Esophagus (tissue), 2 donors: ENCODE measurements at regions not wholly inside any gene's neighbourhood (a gene's known extent, or its start where the extent isn't known, plus 50 kb on each side); places are given as distances from the start of the nearest gene placed in this dataset.

Source experiments
- H3K27ac ChIP-seq, 2 donors: one replicate each; pipeline ENCODE4 v1.5.1; 2013; ENCODE audit warnings: low read depth in 2 of 2, mild to moderate bottlenecking in 2 of 2, inconsistent platforms in 1 of 2, low read length in 1 of 2, moderate library complexity in 1 of 2
- H3K27me3 ChIP-seq, 2 donors: one replicate each; pipeline ENCODE4 v1.6.1; 2013; ENCODE audit warnings: low read length in 2 of 2, control low read depth in 1 of 2, mild to moderate bottlenecking in 1 of 2; ENCODE audit not compliant: insufficient read depth in 2 of 2, control insufficient read depth in 1 of 2
- H3K36me3 ChIP-seq, 2 donors: one replicate each; pipeline ENCODE4 v1.6.1; 2013; ENCODE audit warnings: low read length in 1 of 2; ENCODE audit not compliant: control insufficient read depth in 2 of 2, insufficient read depth in 2 of 2
- H3K4me1 ChIP-seq, 2 donors: one replicate each; pipeline ENCODE4 v1.6.1; 2013; ENCODE audit warnings: low read length in 1 of 2; ENCODE audit not compliant: control insufficient read depth in 2 of 2, insufficient read depth in 2 of 2
- H3K4me3 ChIP-seq, 2 donors: one replicate each; pipeline ENCODE4 v1.5.1; 2013; ENCODE audit warnings: low read length in 2 of 2, mild to moderate bottlenecking in 2 of 2, low read depth in 1 of 2, moderate library complexity in 1 of 2
- H3K9me3 ChIP-seq, 2 donors: one replicate each; pipeline ENCODE4 v1.6.1; 2013; ENCODE audit warnings: mild to moderate bottlenecking in 2 of 2, low read depth in 1 of 2, low read length in 1 of 2, moderate library complexity in 1 of 2; ENCODE audit not compliant: control insufficient read depth in 2 of 2, insufficient read depth in 1 of 2
- WGBS, 2 donors: extraction: QIAGEN DNeasy Blood & Tissue Kit; methylation state at CpG; one replicate each; pipeline ENCODE4 v1.1.7; 2013; 5-methylcytosine and 5-hydroxymethylcytosine counted together
- donor health status: healthy with polysubstance abuse.
- donor health status: Bipolar disorder and iron deficiency.

- Histone ChIP-seq H3K27me3 (no peaks in the 10 kb centered on the region), H3K4me3 (no peak overlapping the region), H3K4me1 (no peaks in the 10 kb centered on the region)
Observed at GRCh38 chr12:23014749-23015148, 389.8 kb downstream of the ETNK1 start.

GRCh38 chr12:23025372-23026016, 400.5 kb downstream of the ETNK1 start:
- Histone ChIP-seq H3K4me1 (no peaks in the 10 kb centered on the region), H3K9me3 (no peaks in the 10 kb centered on the region), H3K27me3 (no peaks in the 10 kb centered on the region), H3K4me3 (no peak overlapping the region), H3K36me3 (no peaks in the 10 kb centered on the region), H3K27ac (no peak overlapping the region)
- 38 to 41% methylated on average over 1 of the region's 1 CpG for WGBS, 2 donors

More at GRCh38 chr12:23014749-23015148, 389.8 kb downstream of the ETNK1 start:
- Histone ChIP-seq H3K36me3 (no peaks in the 10 kb centered on the region), H3K27ac (no peak overlapping the region), H3K9me3 (no peaks in the 10 kb centered on the region)

- Histone ChIP-seq H3K27ac (no peak overlapping the region), H3K9me3 (no peaks in the 10 kb centered on the region), H3K4me3 (no peak overlapping the region), H3K36me3 (no peaks in the 10 kb centered on the region), H3K4me1 (no peaks in the 10 kb centered on the region), H3K27me3 (no peaks in the 10 kb centered on the region)
- WGBS, 2 donors = 48% methylated on average over 4 of the region's 4 CpGs
Observed at GRCh38 chr12:23028158-23028802, 403.3 kb downstream of the ETNK1 start.

- H3K36me3 ChIP-seq = no peaks in the 10 kb centered on the region
- H3K27ac ChIP-seq = no peak overlapping the region
- H3K4me3 ChIP-seq = no peak overlapping the region
- H3K9me3 ChIP-seq = no peaks in the 10 kb centered on the region
- no peaks in the 10 kb centered on the region for H3K27me3 ChIP-seq
- H3K4me1 ChIP-seq = no peaks in the 10 kb centered on the region
- WGBS, 2 donors = 56 to 58% methylated on average over 3 of the region's 3 CpGs
Observed at GRCh38 chr12:23029185-23029584, 404.2 kb downstream of the ETNK1 start.

GRCh38 chr12:23039834-23040233, 414.9 kb downstream of the ETNK1 start:
- Histone ChIP-seq H3K4me3 (no peak overlapping the region), H3K9me3 (no peaks in the 10 kb centered on the region), H3K27ac (no peak overlapping the region), H3K27me3 (peaks cover 0 to 3% of the 10 kb centered on the region in 2 donors), H3K4me1 (no peaks in the 10 kb centered on the region), H3K36me3 (no peaks in the 10 kb centered on the region)
- 81 to 84% methylated on average over 2 of the region's 2 CpGs for WGBS, 2 donors

- H3K36me3 ChIP-seq = no peaks in the 10 kb centered on the region
- H3K4me3 ChIP-seq = no peak overlapping the region
- WGBS, 2 donors = 83 to 84% methylated on average over 2 of the region's 2 CpGs
- H3K4me1 ChIP-seq = no peaks in the 10 kb centered on the region
- no peaks in the 10 kb centered on the region for H3K27me3 ChIP-seq
- no peak overlapping the region for H3K27ac ChIP-seq
- H3K9me3 ChIP-seq = no peaks in the 10 kb centered on the region
Observed at GRCh38 chr12:23041774-23042173, 416.8 kb downstream of the ETNK1 start.

- no peaks in the 10 kb centered on the region for H3K9me3 ChIP-seq
- H3K4me3 ChIP-seq = no peak overlapping the region
- no peak overlapping the region for H3K27ac ChIP-seq
- no peaks in the 10 kb centered on the region for H3K27me3 ChIP-seq
- no peaks in the 10 kb centered on the region for H3K36me3 ChIP-seq
- 83% methylated on average over 1 of the region's 1 CpG for WGBS, 2 donors
- H3K4me1 ChIP-seq = no peaks in the 10 kb centered on the region
Observed at GRCh38 chr12:23043646-23044045, 418.7 kb downstream of the ETNK1 start.

GRCh38 chr12:23049180-23049579, 424.2 kb downstream of the ETNK1 start:
- Histone ChIP-seq H3K4me3 (no peak overlapping the region), H3K27me3 (no peaks in the 10 kb centered on the region), H3K9me3 (no peaks in the 10 kb centered on the region), H3K27ac (no peak overlapping the region), H3K36me3 (no peaks in the 10 kb centered on the region), H3K4me1 (no peaks in the 10 kb centered on the region)
- WGBS, 2 donors = 89 to 95% methylated on average over 1 of the region's 1 CpG

GRCh38 chr12:23055004-23055403, 430.0 kb downstream of the ETNK1 start:
- no peaks in the 10 kb centered on the region for H3K9me3 ChIP-seq
- 10 to 16% methylated on average over 4 of the region's 4 CpGs for WGBS, 2 donors
- no peaks in the 10 kb centered on the region for H3K36me3 ChIP-seq

GRCh38 chr12:23057571-23057970, 432.6 kb downstream of the ETNK1 start:
- Histone ChIP-seq H3K27ac (no peak overlapping the region), H3K36me3 (no peaks in the 10 kb centered on the region), H3K4me1 (no peaks in the 10 kb centered on the region), H3K9me3 (no peaks in the 10 kb centered on the region), H3K27me3 (no peaks in the 10 kb centered on the region), H3K4me3 (no peak overlapping the region)
- WGBS, 2 donors = 51 to 56% methylated on average over 2 of the region's 2 CpGs

More at GRCh38 chr12:23055004-23055403, 430.0 kb downstream of the ETNK1 start:
- Histone ChIP-seq H3K4me1 (no peaks in the 10 kb centered on the region), H3K27me3 (no peaks in the 10 kb centered on the region), H3K4me3 (no peak overlapping the region), H3K27ac (no peak overlapping the region)
